H1 (cell line): ENCODE measurements at regions not wholly inside any gene's neighbourhood (a gene's known extent, or its start where the extent isn't known, plus 50 kb on each side); places are given as distances from the start of the nearest gene placed in this dataset.

Experiments used
- BRCA1 ChIP-seq: IDR thresholded peaks from 2 replicates; pipeline ENCODE4 v1.6.1; 2012; ENCODE audit warnings: low read depth, low read length, improper control_type of control experiment
- TF ChIP-seq, protein P1 (sequence below): fragments of 300-600 bp; sonication (generic); IDR thresholded peaks from 2 replicates; pipeline ENCODE4 v1.7.1; 2012; ENCODE audit warnings: low read length, moderate library complexity, mild to moderate bottlenecking, inconsistent platforms; ENCODE audit not compliant: insufficient replicate concordance

DNA sequence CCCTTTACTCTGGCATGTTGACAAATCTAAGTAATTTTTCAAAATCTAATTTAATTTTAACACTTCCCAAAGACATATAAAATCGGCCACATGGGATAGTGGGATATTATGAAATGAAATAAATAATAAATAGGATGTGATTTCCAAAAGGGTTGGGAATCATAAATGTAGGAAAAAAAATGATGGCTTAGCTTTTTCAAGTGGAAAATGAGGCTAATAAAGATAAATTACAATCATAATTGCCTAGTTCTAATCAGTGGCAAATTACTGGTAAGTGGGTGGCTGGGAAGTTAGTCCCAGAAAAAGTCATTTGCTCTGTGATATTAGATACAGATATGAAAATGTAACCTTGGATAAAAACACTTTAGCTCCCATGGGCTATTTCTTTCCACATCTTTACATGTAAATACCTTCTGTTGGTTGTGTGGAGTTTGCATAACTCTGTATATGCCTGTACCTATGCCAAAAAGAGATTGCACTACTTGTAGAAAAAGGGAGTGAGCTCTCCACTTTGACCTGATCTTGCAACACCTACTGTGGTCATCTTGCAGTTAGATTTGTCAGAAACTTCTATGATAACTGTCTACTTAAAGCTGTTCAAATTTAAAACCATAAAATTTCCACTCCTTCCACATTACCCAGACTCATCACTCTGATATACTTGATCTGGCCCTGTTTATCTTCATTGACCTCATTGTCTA, 284.6 kb upstream of the KAZN start (continued):
- TF ChIP-seq, protein P1, sequence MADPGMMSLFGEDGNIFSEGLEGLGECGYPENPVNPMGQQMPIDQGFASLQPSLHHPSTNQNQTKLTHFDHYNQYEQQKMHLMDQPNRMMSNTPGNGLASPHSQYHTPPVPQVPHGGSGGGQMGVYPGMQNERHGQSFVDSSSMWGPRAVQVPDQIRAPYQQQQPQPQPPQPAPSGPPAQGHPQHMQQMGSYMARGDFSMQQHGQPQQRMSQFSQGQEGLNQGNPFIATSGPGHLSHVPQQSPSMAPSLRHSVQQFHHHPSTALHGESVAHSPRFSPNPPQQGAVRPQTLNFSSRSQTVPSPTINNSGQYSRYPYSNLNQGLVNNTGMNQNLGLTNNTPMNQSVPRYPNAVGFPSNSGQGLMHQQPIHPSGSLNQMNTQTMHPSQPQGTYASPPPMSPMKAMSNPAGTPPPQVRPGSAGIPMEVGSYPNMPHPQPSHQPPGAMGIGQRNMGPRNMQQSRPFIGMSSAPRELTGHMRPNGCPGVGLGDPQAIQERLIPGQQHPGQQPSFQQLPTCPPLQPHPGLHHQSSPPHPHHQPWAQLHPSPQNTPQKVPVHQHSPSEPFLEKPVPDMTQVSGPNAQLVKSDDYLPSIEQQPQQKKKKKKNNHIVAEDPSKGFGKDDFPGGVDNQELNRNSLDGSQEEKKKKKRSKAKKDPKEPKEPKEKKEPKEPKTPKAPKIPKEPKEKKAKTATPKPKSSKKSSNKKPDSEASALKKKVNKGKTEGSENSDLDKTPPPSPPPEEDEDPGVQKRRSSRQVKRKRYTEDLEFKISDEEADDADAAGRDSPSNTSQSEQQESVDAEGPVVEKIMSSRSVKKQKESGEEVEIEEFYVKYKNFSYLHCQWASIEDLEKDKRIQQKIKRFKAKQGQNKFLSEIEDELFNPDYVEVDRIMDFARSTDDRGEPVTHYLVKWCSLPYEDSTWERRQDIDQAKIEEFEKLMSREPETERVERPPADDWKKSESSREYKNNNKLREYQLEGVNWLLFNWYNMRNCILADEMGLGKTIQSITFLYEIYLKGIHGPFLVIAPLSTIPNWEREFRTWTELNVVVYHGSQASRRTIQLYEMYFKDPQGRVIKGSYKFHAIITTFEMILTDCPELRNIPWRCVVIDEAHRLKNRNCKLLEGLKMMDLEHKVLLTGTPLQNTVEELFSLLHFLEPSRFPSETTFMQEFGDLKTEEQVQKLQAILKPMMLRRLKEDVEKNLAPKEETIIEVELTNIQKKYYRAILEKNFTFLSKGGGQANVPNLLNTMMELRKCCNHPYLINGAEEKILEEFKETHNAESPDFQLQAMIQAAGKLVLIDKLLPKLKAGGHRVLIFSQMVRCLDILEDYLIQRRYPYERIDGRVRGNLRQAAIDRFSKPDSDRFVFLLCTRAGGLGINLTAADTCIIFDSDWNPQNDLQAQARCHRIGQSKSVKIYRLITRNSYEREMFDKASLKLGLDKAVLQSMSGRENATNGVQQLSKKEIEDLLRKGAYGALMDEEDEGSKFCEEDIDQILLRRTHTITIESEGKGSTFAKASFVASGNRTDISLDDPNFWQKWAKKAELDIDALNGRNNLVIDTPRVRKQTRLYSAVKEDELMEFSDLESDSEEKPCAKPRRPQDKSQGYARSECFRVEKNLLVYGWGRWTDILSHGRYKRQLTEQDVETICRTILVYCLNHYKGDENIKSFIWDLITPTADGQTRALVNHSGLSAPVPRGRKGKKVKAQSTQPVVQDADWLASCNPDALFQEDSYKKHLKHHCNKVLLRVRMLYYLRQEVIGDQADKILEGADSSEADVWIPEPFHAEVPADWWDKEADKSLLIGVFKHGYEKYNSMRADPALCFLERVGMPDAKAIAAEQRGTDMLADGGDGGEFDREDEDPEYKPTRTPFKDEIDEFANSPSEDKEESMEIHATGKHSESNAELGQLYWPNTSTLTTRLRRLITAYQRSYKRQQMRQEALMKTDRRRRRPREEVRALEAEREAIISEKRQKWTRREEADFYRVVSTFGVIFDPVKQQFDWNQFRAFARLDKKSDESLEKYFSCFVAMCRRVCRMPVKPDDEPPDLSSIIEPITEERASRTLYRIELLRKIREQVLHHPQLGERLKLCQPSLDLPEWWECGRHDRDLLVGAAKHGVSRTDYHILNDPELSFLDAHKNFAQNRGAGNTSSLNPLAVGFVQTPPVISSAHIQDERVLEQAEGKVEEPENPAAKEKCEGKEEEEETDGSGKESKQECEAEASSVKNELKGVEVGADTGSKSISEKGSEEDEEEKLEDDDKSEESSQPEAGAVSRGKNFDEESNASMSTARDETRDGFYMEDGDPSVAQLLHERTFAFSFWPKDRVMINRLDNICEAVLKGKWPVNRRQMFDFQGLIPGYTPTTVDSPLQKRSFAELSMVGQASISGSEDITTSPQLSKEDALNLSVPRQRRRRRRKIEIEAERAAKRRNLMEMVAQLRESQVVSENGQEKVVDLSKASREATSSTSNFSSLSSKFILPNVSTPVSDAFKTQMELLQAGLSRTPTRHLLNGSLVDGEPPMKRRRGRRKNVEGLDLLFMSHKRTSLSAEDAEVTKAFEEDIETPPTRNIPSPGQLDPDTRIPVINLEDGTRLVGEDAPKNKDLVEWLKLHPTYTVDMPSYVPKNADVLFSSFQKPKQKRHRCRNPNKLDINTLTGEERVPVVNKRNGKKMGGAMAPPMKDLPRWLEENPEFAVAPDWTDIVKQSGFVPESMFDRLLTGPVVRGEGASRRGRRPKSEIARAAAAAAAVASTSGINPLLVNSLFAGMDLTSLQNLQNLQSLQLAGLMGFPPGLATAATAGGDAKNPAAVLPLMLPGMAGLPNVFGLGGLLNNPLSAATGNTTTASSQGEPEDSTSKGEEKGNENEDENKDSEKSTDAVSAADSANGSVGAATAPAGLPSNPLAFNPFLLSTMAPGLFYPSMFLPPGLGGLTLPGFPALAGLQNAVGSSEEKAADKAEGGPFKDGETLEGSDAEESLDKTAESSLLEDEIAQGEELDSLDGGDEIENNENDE, result no peak
- TF ChIP-seq BRCA1, result no peak
